Spleen (tissue), 7 donors: ENCODE measurements at regions not wholly inside any gene's neighbourhood (a gene's known extent, or its start where the extent isn't known, plus 50 kb on each side); places are given as distances from the start of the nearest gene placed in this dataset.

Experiments used
- CTCF ChIP-seq, 11 experiments: fragments of 200-600 bp in 7 of 11; fragments of 450-650 bp in 4 of 11; sonication (generic) in 4 of 11; IDR thresholded peaks in 8 of 11; conservative IDR thresholded peaks in 3 of 11; 1 replicate in 7 of 11; 2 replicates in 4 of 11; pipeline versions ENCODE4 v1.4.0 to v1.8.0; 2016 to 2021; ENCODE audit warnings: antibody characterized with exemption in 11 of 11, inconsistent platforms in 4 of 11, mild to moderate bottlenecking in 1 of 11
- POLR2A ChIP-seq, 3 donors: fragments of 450-650 bp; IDR thresholded peaks; one replicate each; pipeline ENCODE4 v1.5.1; 2017; ENCODE audit warnings: antibody characterized with exemption in 3 of 3, mild to moderate bottlenecking in 1 of 3
- POLR2AphosphoS5 ChIP-seq, 3 donors: sonication (generic); formaldehyde crosslinking; IDR thresholded peaks; one replicate each; pipeline ENCODE4 v1.5.1; 2017; ENCODE audit warnings: antibody characterized with exemption in 3 of 3
- donor health status: DM: no; HTN: no; CAD: no; lungs with moderate emphysema.
- donor health status: DM: no; HTN: no; CAD: no.
- donor health status: DM: no; HTN: no; CAD: no.

GRCh38 chr5:31036411-31036810, 157.1 kb upstream of the CDH6 start:
- no peak for TF ChIP-seq POLR2A (IDR thresholded peaks at IDR 0.05)
- TF ChIP-seq POLR2AphosphoS5 (IDR thresholded peaks at IDR 0.05) = no peak
- TF ChIP-seq CTCF (IDR thresholded peaks at IDR 0.05 in 8 of 11, conservative IDR thresholded peaks at IDR 0.05 in 3 of 11) = no peak
